ENCODE measurements at regions not wholly inside any gene's neighbourhood (a gene's known extent, or its start where the extent isn't known, plus 50 kb on each side); places are given as distances from the start of the nearest gene placed in this dataset.

DNA sequence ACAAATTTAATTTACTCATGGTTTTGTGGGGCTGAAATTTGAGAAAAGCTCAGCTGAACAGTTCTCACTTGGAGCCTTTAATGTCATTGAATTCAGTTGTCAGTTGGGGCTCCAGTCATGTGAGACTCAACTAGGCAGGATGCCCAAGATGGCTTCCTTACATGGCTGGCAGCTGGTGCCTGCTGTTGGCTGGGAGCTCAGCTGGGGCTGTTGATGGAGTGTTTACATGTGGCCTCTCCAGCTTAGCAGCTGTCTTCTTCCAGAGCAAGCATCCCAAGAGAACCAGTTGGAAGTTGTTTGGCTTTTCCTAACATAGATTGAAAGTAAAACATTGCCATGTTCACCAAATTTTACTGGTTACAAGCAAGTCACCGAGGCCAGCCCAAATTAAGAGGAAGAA, 81.8 kb upstream of the KCNA3 start:
- TF ChIP-seq, protein P1, sequence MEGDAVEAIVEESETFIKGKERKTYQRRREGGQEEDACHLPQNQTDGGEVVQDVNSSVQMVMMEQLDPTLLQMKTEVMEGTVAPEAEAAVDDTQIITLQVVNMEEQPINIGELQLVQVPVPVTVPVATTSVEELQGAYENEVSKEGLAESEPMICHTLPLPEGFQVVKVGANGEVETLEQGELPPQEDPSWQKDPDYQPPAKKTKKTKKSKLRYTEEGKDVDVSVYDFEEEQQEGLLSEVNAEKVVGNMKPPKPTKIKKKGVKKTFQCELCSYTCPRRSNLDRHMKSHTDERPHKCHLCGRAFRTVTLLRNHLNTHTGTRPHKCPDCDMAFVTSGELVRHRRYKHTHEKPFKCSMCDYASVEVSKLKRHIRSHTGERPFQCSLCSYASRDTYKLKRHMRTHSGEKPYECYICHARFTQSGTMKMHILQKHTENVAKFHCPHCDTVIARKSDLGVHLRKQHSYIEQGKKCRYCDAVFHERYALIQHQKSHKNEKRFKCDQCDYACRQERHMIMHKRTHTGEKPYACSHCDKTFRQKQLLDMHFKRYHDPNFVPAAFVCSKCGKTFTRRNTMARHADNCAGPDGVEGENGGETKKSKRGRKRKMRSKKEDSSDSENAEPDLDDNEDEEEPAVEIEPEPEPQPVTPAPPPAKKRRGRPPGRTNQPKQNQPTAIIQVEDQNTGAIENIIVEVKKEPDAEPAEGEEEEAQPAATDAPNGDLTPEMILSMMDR (IDR thresholded peaks at IDR 0.05; ENCODE audit: low read depth, low read length), result no peak
- no peak for TF ChIP-seq EZH2phosphoT487 (IDR thresholded peaks at IDR 0.05; ENCODE audit: low read depth)

All from OCI-LY3 (cell line).